ENCODE measurements at regions not wholly inside any gene's neighbourhood (a gene's known extent, or its start where the extent isn't known, plus 50 kb on each side); places are given as distances from the start of the nearest gene placed in this dataset.

- H3K27ac ChIP-seq, result no peak overlapping the region
- TF ChIP-seq ZFX (IDR thresholded peaks at IDR 0.05) (no peak), CTCF (conservative IDR thresholded peaks at IDR 0.05) (no peak)
These were observed 186.3 kb upstream of the PLEKHA5 start for GRCh38 chr12:18943200-18943599.

GRCh38 chr12:18946106-18946505, 183.4 kb upstream of the PLEKHA5 start:
- H3K27ac ChIP-seq, result no peak overlapping the region
- no peak for TF ChIP-seq ZFX (IDR thresholded peaks at IDR 0.05)

- TF ChIP-seq CTCF (conservative IDR thresholded peaks at IDR 0.05), result no peak
- no peak overlapping the region for H3K27ac ChIP-seq
These were observed 178.3 kb upstream of the PLEKHA5 start for GRCh38 chr12:18951218-18951617.

- TF ChIP-seq ZFX (IDR thresholded peaks at IDR 0.05) (no peak), CTCF (conservative IDR thresholded peaks at IDR 0.05) (no peak)
- no peak overlapping the region for H3K27ac ChIP-seq
These were observed 176.0 kb upstream of the PLEKHA5 start for GRCh38 chr12:18953505-18953904.

GRCh38 chr12:18955594-18955993, 173.9 kb upstream of the PLEKHA5 start:
- H3K27ac ChIP-seq, result no peak overlapping the region
- no peak for TF ChIP-seq ZFX (IDR thresholded peaks at IDR 0.05)
- TF ChIP-seq CTCF (conservative IDR thresholded peaks at IDR 0.05), result no peak

GRCh38 chr12:18965203-18965602, 164.3 kb upstream of the PLEKHA5 start:
- H3K27ac ChIP-seq, result no peak overlapping the region
- TF ChIP-seq ZFX (IDR thresholded peaks at IDR 0.05), result no peak
- no peak for TF ChIP-seq CTCF (conservative IDR thresholded peaks at IDR 0.05)

- TF ChIP-seq CTCF (conservative IDR thresholded peaks at IDR 0.05), result no peak
- TF ChIP-seq ZFX (IDR thresholded peaks at IDR 0.05), result no peak
- no peak overlapping the region for H3K27ac ChIP-seq
These were observed 162.6 kb upstream of the PLEKHA5 start for GRCh38 chr12:18966954-18967353.

- no peak overlapping the region for H3K27ac ChIP-seq
- TF ChIP-seq ZFX (IDR thresholded peaks at IDR 0.05) (no peak), CTCF (conservative IDR thresholded peaks at IDR 0.05) (no peak)
These were observed 161.7 kb upstream of the PLEKHA5 start for GRCh38 chr12:18967814-18968213.

Data from C4-2B (cell line).